GM23338 (cell line): ENCODE measurements at regions not wholly inside any gene's neighbourhood (a gene's known extent, or its start where the extent isn't known, plus 50 kb on each side); places are given as distances from the start of the nearest gene placed in this dataset.

Experiments
- ATAC-seq: fragments of 200-7000 bp; cut with Tn5 transposase; 3 replicates; pipeline ENCODE4 v1.9.1; 2020
- DNase-seq: peaks from one replicate; pipeline ENCODE4 v3.0.0-alpha.2; 2015; ENCODE audit warnings: low spot score
- H2AFZ ChIP-seq: fragments of 200-600 bp; sonication (generic); 2 replicates; pipeline ENCODE4 v1.8.0; 2016; ENCODE audit warnings: antibody characterized with exemption, mild to moderate bottlenecking, moderate library complexity
- H3F3A ChIP-seq: fragments of 200-600 bp; sonication (generic); replicated peaks from 2 replicates; pipeline ENCODE4 v1.8.0; 2017; ENCODE audit warnings: antibody characterized with exemption, mixed run types, low read depth
- H3K27ac ChIP-seq: fragments of 200-600 bp; sonication (generic); 2 replicates; pipeline ENCODE4 v1.6.1; 2016; ENCODE audit warnings: low read depth
- H3K27me3 ChIP-seq: fragments of 200-600 bp; sonication (generic); 2 replicates; pipeline ENCODE4 v1.8.0; 2016; ENCODE audit warnings: mild to moderate bottlenecking, mixed run types, moderate library complexity; ENCODE audit not compliant: insufficient read depth
- H3K36me3 ChIP-seq: fragments of 200-600 bp; sonication (generic); 2 replicates; pipeline ENCODE4 v1.8.0; 2016; ENCODE audit warnings: mild to moderate bottlenecking; ENCODE audit not compliant: insufficient read depth
- H3K4me1 ChIP-seq: fragments of 200-600 bp; sonication (generic); 2 replicates; pipeline ENCODE4 v1.8.0; 2016; ENCODE audit warnings: mild to moderate bottlenecking, moderate library complexity; ENCODE audit not compliant: insufficient read depth
- H3K4me2 ChIP-seq: fragments of 200-600 bp; sonication (generic); 2 replicates; pipeline ENCODE4 v1.7.1; 2017; ENCODE audit warnings: mixed run types
- H3K4me3 ChIP-seq: fragments of 200-600 bp; sonication (generic); 2 replicates; pipeline ENCODE4 v1.6.1; 2016; ENCODE audit warnings: mixed run types
- H3K79me2 ChIP-seq: fragments of 200-600 bp; sonication (generic); replicated peaks from 2 replicates; pipeline ENCODE4 v1.8.0; 2017; ENCODE audit warnings: mild to moderate bottlenecking; ENCODE audit not compliant: insufficient read depth
- H3K9me2 ChIP-seq: fragments of 200-600 bp; sonication (generic); 2 replicates; pipeline ENCODE4 v1.8.0; 2017; ENCODE audit not compliant: insufficient read depth
- H4K20me1 ChIP-seq: fragments of 200-600 bp; sonication (generic); replicated peaks from 2 replicates; pipeline ENCODE4 v1.8.0; 2017; ENCODE audit warnings: mild to moderate bottlenecking; ENCODE audit not compliant: insufficient read depth
- H3K27ac Mint-ChIP-seq: 2 replicates; pipeline ENCODE4 v1.8.0; 2020; ENCODE audit warnings: inconsistent platforms, mild to moderate bottlenecking, moderate library complexity, mixed read lengths
- H3K27me3 Mint-ChIP-seq: 3 replicates; pipeline ENCODE4 v1.8.0; 2022; ENCODE audit warnings: low read depth, mild to moderate bottlenecking, moderate library complexity, mixed read lengths, inconsistent platforms; ENCODE audit not compliant: insufficient read depth, poor library complexity
- H3K36me3 Mint-ChIP-seq: 3 replicates; pipeline ENCODE4 v1.8.0; 2021; ENCODE audit warnings: low read depth, mild to moderate bottlenecking, inconsistent platforms, moderate library complexity, mixed read lengths
- H3K4me1 Mint-ChIP-seq: 3 replicates; pipeline ENCODE4 v1.8.0; 2020; ENCODE audit warnings: mild to moderate bottlenecking, inconsistent platforms, mixed read lengths
- H3K4me3 Mint-ChIP-seq: 3 replicates; pipeline ENCODE4 v1.8.0; 2021; ENCODE audit warnings: moderate library complexity, mild to moderate bottlenecking, inconsistent platforms, mixed read lengths
- H3K9me3 Mint-ChIP-seq: 3 replicates; pipeline ENCODE4 v1.8.0; 2020; ENCODE audit warnings: moderate library complexity, mild to moderate bottlenecking, inconsistent platforms, mixed read lengths
- EZH2phosphoT487 ChIP-seq: fragments of 200-600 bp; sonication (generic); IDR thresholded peaks from one replicate; pipeline ENCODE4 v1.8.1; 2018; ENCODE audit warnings: antibody characterized with exemption; ENCODE audit not compliant: unreplicated experiment
- JUNB ChIP-seq: IDR thresholded peaks from one replicate; pipeline ENCODE4 v1.6.1; 2016; ENCODE audit warnings: antibody characterized with exemption; ENCODE audit not compliant: unreplicated experiment
- STAT1 ChIP-seq: IDR thresholded peaks from one replicate; pipeline ENCODE4 v1.6.1; 2016; ENCODE audit warnings: antibody characterized with exemption; ENCODE audit not compliant: unreplicated experiment
- ZNF114 ChIP-seq: fragments of 250-450 bp; sonication (Bioruptor Pico); IDR thresholded peaks from 2 replicates; pipeline ENCODE4 v1.5.0; 2020; ENCODE audit warnings: mild to moderate bottlenecking, moderate library complexity
- TF ChIP-seq, protein P1 (sequence below), 2 experiments: fragments of 200-600 bp in 1 of 2; sonication (generic) in 1 of 2; conservative IDR thresholded peaks; 2 replicates each; pipeline versions ENCODE4 v1.5.1 to v1.6.1; 2016 to 2017; ENCODE audit warnings: antibody characterized with exemption in 2 of 2, low read depth in 2 of 2, mild to moderate bottlenecking in 2 of 2, moderate library complexity in 1 of 2
- TF ChIP-seq, protein P2 (sequence below): IDR thresholded peaks from one replicate; pipeline ENCODE4 v1.6.1; 2018; ENCODE audit warnings: antibody characterized with exemption; ENCODE audit not compliant: unreplicated experiment

DNA sequence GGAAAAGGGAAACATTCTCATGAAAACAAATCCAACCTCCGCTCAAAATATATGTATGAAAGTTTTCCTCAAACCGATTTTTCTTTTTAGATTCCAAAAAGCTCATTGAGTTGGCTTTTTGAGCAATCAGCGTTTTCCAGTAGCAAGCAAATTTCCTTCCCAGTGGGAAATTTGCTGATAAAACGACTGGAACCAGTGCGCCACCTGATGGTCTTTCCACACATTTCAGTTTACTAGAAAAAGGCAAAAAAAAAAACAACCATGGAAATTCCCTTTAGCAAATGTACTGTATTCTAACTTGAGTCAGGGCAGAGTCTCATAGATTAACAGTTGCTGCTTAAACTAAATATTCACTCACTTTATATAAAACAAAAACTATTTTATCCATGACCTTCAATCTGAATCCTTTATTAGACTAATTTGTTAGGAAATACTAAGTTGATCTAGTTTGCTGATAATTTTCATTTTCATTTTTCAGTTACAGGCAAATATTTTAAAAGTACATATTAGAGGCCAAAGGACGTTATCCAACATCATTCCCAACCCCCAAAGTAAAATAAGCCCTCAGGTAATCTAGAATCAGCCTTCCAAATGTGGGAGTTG, 271.5 kb downstream of the FOXA2 start:
- H4K20me1 ChIP-seq: no peaks in the 10 kb centered on the region
- DNase-seq (peak; percentile 75), ATAC-seq (no peak)
- peaks cover 2% of the 10 kb centered on the region for H3K27me3 Mint-ChIP-seq
- H3K4me3 ChIP-seq: no peak overlapping the region
- H3F3A ChIP-seq: no peaks in the 10 kb centered on the region
- H3K27me3 ChIP-seq: no peaks in the 10 kb centered on the region
- no peak overlapping the region for H3K27ac ChIP-seq
- H3K4me2 ChIP-seq: no peak overlapping the region
- H3K9me3 Mint-ChIP-seq: no peaks in the 10 kb centered on the region
- H3K4me3 Mint-ChIP-seq: no peak overlapping the region
- H3K79me2 ChIP-seq: no peaks in the 10 kb centered on the region
- no peaks in the 10 kb centered on the region for H3K36me3 ChIP-seq
- H3K4me1 ChIP-seq: no peaks in the 10 kb centered on the region
- 0 out of 2 replicates have a peak, but pooled peaks cover 4% of the 10 kb centered on the region for H3K9me2 ChIP-seq
- TF ChIP-seq, protein P1, sequence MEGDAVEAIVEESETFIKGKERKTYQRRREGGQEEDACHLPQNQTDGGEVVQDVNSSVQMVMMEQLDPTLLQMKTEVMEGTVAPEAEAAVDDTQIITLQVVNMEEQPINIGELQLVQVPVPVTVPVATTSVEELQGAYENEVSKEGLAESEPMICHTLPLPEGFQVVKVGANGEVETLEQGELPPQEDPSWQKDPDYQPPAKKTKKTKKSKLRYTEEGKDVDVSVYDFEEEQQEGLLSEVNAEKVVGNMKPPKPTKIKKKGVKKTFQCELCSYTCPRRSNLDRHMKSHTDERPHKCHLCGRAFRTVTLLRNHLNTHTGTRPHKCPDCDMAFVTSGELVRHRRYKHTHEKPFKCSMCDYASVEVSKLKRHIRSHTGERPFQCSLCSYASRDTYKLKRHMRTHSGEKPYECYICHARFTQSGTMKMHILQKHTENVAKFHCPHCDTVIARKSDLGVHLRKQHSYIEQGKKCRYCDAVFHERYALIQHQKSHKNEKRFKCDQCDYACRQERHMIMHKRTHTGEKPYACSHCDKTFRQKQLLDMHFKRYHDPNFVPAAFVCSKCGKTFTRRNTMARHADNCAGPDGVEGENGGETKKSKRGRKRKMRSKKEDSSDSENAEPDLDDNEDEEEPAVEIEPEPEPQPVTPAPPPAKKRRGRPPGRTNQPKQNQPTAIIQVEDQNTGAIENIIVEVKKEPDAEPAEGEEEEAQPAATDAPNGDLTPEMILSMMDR (conservative IDR thresholded peaks at IDR 0.05; ENCODE audit: low read depth in 2 of 2): peak; percentile 68 to 88
- TF ChIP-seq STAT1: no peak
- no peak overlapping the region for H2AFZ ChIP-seq
- peaks cover 5% of the 10 kb centered on the region; the same call in 2 of the 3 replicates for H3K4me1 Mint-ChIP-seq
- no peak overlapping the region for H3K27ac Mint-ChIP-seq
- H3K36me3 Mint-ChIP-seq: no peaks in the 10 kb centered on the region

DNA sequence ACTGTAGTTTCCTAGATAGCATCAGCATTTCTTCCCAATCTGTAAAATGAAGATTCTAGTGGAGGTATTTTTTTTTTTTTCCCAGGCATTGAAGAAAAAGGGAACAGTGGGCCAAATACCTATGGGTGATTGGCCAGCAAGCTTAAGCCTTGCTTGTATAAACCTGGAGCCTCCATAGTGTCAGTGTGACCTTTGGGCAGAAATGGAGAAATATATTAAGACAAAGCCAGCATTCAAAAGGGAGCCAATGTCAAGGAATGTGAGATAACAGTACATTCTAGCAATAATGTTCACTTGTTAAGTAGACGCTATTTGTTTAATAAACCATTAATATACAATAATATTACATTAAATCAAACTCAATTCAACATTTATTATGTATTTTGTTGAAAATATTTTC, 275.4 kb downstream of the FOXA2 start:
- no peaks in the 10 kb centered on the region for H3K27me3 ChIP-seq
- peaks cover 2% of the 10 kb centered on the region for H3K9me2 ChIP-seq

More for the DNA sequence above, 275.4 kb downstream of the FOXA2 start:
- Histone ChIP-seq H4K20me1 (no peaks in the 10 kb centered on the region), H3K4me1 (no peaks in the 10 kb centered on the region; the same call in 1 of the 2 replicates), H3K36me3 (no peaks in the 10 kb centered on the region), H3K27ac (no peak overlapping the region), H3F3A (no peaks in the 10 kb centered on the region), H2AFZ (no peak overlapping the region), H3K4me2 (no peak overlapping the region), H3K4me3 (no peak overlapping the region), H3K79me2 (no peaks in the 10 kb centered on the region)
- TF ChIP-seq STAT1: no peak
- no peak for TF ChIP-seq EZH2phosphoT487
- no peak for TF ChIP-seq ZNF114
- TF ChIP-seq, protein P2, sequence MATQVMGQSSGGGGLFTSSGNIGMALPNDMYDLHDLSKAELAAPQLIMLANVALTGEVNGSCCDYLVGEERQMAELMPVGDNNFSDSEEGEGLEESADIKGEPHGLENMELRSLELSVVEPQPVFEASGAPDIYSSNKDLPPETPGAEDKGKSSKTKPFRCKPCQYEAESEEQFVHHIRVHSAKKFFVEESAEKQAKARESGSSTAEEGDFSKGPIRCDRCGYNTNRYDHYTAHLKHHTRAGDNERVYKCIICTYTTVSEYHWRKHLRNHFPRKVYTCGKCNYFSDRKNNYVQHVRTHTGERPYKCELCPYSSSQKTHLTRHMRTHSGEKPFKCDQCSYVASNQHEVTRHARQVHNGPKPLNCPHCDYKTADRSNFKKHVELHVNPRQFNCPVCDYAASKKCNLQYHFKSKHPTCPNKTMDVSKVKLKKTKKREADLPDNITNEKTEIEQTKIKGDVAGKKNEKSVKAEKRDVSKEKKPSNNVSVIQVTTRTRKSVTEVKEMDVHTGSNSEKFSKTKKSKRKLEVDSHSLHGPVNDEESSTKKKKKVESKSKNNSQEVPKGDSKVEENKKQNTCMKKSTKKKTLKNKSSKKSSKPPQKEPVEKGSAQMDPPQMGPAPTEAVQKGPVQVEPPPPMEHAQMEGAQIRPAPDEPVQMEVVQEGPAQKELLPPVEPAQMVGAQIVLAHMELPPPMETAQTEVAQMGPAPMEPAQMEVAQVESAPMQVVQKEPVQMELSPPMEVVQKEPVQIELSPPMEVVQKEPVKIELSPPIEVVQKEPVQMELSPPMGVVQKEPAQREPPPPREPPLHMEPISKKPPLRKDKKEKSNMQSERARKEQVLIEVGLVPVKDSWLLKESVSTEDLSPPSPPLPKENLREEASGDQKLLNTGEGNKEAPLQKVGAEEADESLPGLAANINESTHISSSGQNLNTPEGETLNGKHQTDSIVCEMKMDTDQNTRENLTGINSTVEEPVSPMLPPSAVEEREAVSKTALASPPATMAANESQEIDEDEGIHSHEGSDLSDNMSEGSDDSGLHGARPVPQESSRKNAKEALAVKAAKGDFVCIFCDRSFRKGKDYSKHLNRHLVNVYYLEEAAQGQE: no peak
- TF ChIP-seq, protein P1 (conservative IDR thresholded peaks at IDR 0.05; ENCODE audit: low read depth in 2 of 2): no peak
- TF ChIP-seq JUNB: no peak
- Mint-ChIP-seq H3K27me3 (peaks cover under 1% of the 10 kb centered on the region), H3K4me1 (peaks cover 8% of the 10 kb centered on the region; the same call in 2 of the 3 replicates), H3K4me3 (no peak overlapping the region), H3K36me3 (no peaks in the 10 kb centered on the region), H3K27ac (no peak overlapping the region), H3K9me3 (no peaks in the 10 kb centered on the region)
- ATAC-seq: no peak
- no peak for DNase-seq
